Right lobe of liver (tissue), 4 donors: ENCODE measurements at regions not wholly inside any gene's neighbourhood (a gene's known extent, or its start where the extent isn't known, plus 50 kb on each side); places are given as distances from the start of the nearest gene placed in this dataset.

Experiments used
- POLR2A ChIP-seq: fragments of 450-650 bp; IDR thresholded peaks from one replicate; pipeline ENCODE4 v1.6.1; 2017; ENCODE audit warnings: antibody characterized with exemption, mild to moderate bottlenecking
- TF ChIP-seq, protein P1 (sequence below), 4 donors: fragments of 200-600 bp in 3 of 4; fragments of 450-650 bp in 1 of 4; IDR thresholded peaks; one replicate each; pipeline versions ENCODE4 v1.5.1 to v1.8.0; 2016 to 2022; ENCODE audit warnings: antibody characterized with exemption in 4 of 4, mild to moderate bottlenecking in 2 of 4
- donor health status: DM: no; HTN: no; CAD: no.
- donor health status: DM: no; HTN: no; CAD: no.
- donor health status: DM: no; HTN: yes; CAD: no.

DNA sequence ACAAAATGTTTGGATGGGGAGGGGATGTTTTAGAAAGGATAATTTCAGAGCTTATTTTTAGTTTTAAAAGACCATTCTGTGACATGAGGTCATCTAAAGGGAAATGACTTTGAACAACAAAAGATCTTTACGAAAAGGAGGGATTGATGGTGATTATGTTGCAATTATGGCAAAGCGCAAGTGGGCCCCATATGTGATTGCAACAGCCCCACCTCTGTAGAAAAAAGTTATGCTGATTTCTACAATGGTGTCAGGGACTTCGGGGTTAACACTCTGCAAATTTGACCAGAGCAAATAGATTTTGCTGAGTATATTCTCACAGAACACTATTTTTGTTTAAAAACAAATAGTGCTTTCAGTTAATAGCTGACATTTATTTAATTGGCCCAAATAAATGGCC, 312.8 kb downstream of the NSG2 start:
- no peak for TF ChIP-seq POLR2A
- TF ChIP-seq, protein P1, sequence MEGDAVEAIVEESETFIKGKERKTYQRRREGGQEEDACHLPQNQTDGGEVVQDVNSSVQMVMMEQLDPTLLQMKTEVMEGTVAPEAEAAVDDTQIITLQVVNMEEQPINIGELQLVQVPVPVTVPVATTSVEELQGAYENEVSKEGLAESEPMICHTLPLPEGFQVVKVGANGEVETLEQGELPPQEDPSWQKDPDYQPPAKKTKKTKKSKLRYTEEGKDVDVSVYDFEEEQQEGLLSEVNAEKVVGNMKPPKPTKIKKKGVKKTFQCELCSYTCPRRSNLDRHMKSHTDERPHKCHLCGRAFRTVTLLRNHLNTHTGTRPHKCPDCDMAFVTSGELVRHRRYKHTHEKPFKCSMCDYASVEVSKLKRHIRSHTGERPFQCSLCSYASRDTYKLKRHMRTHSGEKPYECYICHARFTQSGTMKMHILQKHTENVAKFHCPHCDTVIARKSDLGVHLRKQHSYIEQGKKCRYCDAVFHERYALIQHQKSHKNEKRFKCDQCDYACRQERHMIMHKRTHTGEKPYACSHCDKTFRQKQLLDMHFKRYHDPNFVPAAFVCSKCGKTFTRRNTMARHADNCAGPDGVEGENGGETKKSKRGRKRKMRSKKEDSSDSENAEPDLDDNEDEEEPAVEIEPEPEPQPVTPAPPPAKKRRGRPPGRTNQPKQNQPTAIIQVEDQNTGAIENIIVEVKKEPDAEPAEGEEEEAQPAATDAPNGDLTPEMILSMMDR (IDR thresholded peaks at IDR 0.05) = no peak
